Kidney epithelial cell (primary cell): ENCODE measurements at regions not wholly inside any gene's neighbourhood (a gene's known extent, or its start where the extent isn't known, plus 50 kb on each side); places are given as distances from the start of the nearest gene placed in this dataset.

Experiments
- DNase-seq: peaks from one replicate; pipeline ENCODE4 v3.0.0-alpha.2; 2010; ENCODE audit warnings: low read depth
- H3K27me3 ChIP-seq: 2 replicates; pipeline ENCODE4 v1.6.0; 2011; ENCODE audit warnings: low read length; ENCODE audit not compliant: control insufficient read depth, insufficient read depth
- H3K36me3 ChIP-seq: 2 replicates; pipeline ENCODE4 v1.5.1; 2011; ENCODE audit warnings: low read length; ENCODE audit not compliant: control insufficient read depth, insufficient read depth
- H3K4me3 ChIP-seq: 2 replicates; pipeline ENCODE4 v1.5.1; 2011; ENCODE audit warnings: low read depth, mild to moderate bottlenecking, control low read depth, low read length
- TF ChIP-seq, protein P1 (sequence below): IDR thresholded peaks from 2 replicates; pipeline ENCODE4 v1.5.1; 2011; ENCODE audit warnings: mild to moderate bottlenecking, moderate library complexity, low read length, control low read depth, inconsistent platforms; ENCODE audit not compliant: insufficient read depth, poor library complexity, severe bottlenecking

DNA sequence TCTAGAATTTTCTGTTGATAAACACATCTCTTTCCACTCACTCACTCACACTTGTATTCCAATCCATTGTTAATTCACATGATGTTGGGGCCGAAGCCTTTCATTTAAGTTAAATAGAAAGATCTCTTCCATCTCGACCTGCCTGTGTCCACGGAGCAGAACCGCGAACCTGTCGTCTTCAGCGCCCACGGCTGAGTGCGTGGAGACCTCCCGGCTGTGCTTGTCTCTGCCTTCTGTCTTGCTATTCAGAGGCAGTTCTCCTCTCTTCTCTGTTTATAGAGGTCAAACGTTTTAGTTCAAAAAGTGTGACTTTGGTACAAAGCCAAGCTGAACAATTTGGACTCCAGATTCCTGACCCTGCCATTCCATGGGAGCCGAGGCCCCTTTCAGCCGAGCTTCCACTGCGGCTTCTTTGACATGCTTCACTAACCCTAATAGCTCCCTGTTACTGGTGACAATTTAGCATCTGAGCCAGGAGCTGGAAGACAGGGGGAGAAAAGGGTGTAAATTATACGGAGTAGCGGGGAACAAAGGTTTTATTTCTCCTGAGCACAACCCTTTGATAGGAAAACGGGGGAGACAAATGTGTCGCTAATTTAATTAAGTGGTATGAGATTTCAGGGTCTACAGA is 314.4 kb upstream of the IRX4 start:
- TF ChIP-seq, protein P1, sequence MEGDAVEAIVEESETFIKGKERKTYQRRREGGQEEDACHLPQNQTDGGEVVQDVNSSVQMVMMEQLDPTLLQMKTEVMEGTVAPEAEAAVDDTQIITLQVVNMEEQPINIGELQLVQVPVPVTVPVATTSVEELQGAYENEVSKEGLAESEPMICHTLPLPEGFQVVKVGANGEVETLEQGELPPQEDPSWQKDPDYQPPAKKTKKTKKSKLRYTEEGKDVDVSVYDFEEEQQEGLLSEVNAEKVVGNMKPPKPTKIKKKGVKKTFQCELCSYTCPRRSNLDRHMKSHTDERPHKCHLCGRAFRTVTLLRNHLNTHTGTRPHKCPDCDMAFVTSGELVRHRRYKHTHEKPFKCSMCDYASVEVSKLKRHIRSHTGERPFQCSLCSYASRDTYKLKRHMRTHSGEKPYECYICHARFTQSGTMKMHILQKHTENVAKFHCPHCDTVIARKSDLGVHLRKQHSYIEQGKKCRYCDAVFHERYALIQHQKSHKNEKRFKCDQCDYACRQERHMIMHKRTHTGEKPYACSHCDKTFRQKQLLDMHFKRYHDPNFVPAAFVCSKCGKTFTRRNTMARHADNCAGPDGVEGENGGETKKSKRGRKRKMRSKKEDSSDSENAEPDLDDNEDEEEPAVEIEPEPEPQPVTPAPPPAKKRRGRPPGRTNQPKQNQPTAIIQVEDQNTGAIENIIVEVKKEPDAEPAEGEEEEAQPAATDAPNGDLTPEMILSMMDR = no peak
- no peak for DNase-seq
- peaks cover 5% of the 10 kb centered on the region for H3K27me3 ChIP-seq
- H3K4me3 ChIP-seq = no peak overlapping the region
- H3K36me3 ChIP-seq = no peaks in the 10 kb centered on the region

DNA sequence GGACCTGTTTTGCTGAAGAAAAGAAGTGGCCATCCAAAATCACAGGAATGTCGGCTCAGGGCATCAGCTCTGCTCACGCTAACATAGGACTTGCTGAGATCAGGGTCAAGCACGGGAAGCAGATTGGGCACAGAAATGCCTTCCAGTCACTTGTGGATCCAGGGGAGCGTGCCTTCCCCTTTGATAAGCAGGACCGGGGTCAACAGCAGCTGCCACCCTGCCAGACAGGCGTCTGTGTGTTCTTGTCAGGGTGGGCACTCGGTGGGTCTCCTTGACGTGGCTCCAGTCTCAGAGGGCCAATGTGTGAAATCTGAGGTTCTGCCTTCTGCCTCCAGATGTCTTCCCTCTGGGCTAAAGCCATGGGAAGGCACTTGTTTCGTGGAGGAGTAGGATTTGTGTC is 313.7 kb upstream of the IRX4 start:
- H3K4me3 ChIP-seq = no peak overlapping the region
- TF ChIP-seq, protein P1 = no peak
- no peaks in the 10 kb centered on the region for H3K36me3 ChIP-seq
- no peak for DNase-seq
- H3K27me3 ChIP-seq = peaks cover 5% of the 10 kb centered on the region

DNA sequence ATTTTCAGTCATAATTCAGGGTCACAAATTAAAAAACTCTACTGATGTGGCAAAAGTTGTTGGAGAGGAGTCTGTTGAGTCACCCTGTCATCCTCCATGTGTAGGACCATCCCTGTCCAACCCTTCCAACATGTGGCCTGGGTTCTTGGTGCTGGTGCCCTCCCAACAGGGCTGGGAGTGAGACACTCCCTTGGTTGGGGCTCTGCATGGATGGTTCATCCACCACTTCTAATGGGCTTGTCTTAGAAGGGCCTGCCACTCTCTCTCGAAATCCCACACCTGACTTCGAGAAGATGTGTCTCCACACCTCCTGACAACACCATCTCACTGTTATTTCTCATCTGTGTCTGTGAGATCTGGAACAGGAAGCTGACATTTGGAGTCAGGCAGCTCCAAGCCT is 312.2 kb upstream of the IRX4 start:
- no peak for DNase-seq
- Histone ChIP-seq H3K4me3 (no peak overlapping the region), H3K36me3 (no peaks in the 10 kb centered on the region), H3K27me3 (peaks cover 5% of the 10 kb centered on the region)
- TF ChIP-seq, protein P1 = no peak

DNA sequence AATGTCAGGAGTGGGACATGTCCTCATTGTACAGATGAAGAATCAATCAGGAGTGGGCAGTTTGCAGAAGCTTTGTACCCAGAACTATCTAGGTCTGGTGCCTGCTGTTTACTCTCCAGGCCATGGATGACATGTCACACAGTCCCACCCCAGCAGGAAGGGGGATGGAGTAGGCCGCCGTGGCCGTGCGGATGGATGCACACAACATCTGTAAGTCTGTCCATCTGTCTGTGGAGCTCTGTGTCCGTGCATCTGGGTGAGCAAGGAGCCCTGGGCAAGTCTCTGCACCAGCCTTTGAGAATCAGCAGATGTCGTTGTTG is 311.5 kb upstream of the IRX4 start:
- DNase-seq = no peak
- Histone ChIP-seq H3K27me3 (peaks cover 5% of the 10 kb centered on the region), H3K4me3 (no peak overlapping the region), H3K36me3 (no peaks in the 10 kb centered on the region)
- TF ChIP-seq, protein P1 = no peak

DNA sequence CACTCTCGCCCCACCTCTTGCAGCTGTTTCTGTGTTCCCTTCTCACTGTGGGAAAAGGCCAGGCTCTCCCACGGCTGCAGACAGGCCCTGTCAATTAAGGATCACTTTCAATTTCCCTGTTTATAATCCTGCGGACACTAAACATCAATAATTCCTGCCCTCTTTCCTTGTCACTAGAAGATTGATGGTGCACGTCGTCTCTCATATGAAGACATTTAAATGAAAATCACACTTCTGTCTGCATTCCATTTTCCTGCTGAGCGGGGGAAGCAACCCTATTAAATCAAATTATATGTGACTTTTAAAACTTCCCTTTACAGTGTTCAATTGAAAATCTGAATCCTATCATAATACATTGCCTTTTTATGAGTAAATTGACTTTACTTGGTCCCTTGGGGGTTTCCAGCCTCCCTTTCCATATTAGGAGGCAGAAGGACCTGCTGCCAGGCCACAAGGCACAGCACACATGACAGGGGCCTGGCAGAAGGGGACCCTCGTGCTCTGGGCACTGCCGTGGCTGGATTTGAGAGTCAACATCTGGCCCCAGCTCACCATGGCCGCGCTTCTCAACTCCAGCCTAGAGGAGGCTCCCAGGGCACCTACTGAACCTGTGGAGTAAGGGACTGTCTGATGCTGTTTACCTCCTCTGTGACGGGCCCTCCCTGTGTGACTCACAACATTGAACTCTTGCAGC is 311.0 kb upstream of the IRX4 start:
- Histone ChIP-seq H3K27me3 (peaks cover 5% of the 10 kb centered on the region), H3K36me3 (no peaks in the 10 kb centered on the region), H3K4me3 (no peak overlapping the region)
- no peak for DNase-seq
- TF ChIP-seq, protein P1 = no peak

DNA sequence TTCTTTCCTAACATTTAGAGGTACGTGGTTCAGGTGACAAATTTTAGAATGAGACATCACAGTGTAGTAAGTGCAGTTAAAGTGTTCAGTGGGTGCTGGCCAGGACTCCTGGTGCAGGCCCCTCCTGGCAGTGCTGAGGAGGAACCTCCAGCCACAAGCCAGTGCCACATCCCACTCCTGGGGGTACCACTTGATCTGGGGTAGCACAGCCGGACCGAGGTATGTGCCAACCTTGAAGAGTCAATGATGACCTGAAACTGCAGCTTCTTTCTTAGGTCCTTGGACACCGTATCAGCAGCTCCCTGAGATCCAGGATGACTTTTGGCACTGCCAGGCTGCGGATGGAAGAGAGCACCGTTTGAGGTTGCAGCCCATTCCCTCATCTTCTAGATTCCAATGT is 310.4 kb upstream of the IRX4 start:
- Histone ChIP-seq H3K27me3 (peaks cover 5% of the 10 kb centered on the region), H3K36me3 (no peaks in the 10 kb centered on the region), H3K4me3 (no peak overlapping the region)
- DNase-seq = no peak
- TF ChIP-seq, protein P1 = no peak
